Memory B cell (primary cell): ENCODE measurements at regions not wholly inside any gene's neighbourhood (a gene's known extent, or its start where the extent isn't known, plus 50 kb on each side); places are given as distances from the start of the nearest gene placed in this dataset.
"Not testable (repeated sequence)": the region's sequence is repeated elsewhere in the genome, so short reads cannot be mapped to it uniquely, and the experiment has no call there.

Source experiments
- ATAC-seq: fragments of 150-1000 bp; cut with Tn5 transposase; 2 replicates; pipeline ENCODE4 v1.10.0; 2021; ENCODE audit warnings: low read depth, mild to moderate bottlenecking, moderate library complexity
- DNase-seq, 2 donors: peaks; one replicate each; pipeline ENCODE4 v3.0.0; 2022; ENCODE audit warnings: low spot score in 2 of 2
- H3K27ac Mint-ChIP-seq: one replicate; pipeline ENCODE4 v1.8.0; 2022; ENCODE audit warnings: mild to moderate bottlenecking, moderate library complexity, mixed read lengths
- H3K27me3 Mint-ChIP-seq: one replicate; pipeline ENCODE4 v1.8.0; 2022; ENCODE audit warnings: mixed read lengths
- H3K36me3 Mint-ChIP-seq: one replicate; pipeline ENCODE4 v1.8.0; 2022; ENCODE audit warnings: mild to moderate bottlenecking, mixed read lengths
- H3K4me1 Mint-ChIP-seq: one replicate; pipeline ENCODE4 v1.8.0; 2022; ENCODE audit warnings: mixed read lengths
- H3K4me3 Mint-ChIP-seq: one replicate; pipeline ENCODE4 v1.8.0; 2022; ENCODE audit warnings: mild to moderate bottlenecking, moderate library complexity, mixed read lengths
- H3K9me3 Mint-ChIP-seq: one replicate; pipeline ENCODE4 v1.8.0; 2022; ENCODE audit warnings: mixed read lengths

DNA sequence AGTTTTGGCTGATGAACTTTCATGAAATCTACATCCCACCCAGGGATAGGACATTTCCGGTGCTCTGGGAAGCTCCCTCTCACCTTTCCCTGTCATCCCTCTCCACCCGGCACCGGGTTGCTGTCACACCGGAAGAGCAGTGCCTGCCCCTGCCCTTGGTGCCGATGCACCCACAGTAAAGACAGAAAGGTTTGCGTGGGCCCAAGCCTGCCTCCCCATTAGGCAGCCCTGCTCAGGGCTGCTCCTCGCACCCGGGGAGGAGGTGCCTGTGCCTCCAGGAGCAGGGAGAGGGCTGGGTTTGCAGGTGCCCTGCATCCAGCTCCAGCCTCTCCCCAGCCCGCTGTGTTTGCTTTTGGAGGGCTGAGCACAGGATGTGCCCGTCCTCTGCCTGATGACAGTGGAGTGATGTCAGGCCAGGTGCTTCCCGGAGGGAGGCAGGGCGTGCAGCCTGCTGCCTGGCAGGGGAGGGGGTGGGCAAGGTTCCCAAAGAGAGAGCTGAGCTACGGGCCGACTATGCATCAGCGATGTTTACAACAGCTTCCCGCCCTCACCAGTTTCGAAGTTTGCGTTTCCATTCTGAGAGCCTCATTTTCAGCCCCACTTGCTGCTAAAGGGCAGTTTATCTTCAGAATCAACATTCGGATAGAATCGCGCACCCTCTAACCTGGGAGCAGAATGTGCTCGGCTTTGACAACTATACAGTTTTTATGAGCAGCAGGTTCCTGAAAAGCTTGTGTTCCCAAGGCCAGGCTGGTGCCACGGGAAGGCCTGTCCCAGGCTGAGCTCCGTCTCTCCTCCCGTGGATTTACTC, 83.2 kb upstream of the CLDN5 start:
- Mint-ChIP-seq H3K36me3 (no peaks in the 10 kb centered on the region), H3K27me3 (peaks cover 18% of the 10 kb centered on the region), H3K4me1 (peaks cover 16% of the 10 kb centered on the region), H3K4me3 (no peak overlapping the region), H3K27ac (no peak overlapping the region), H3K9me3 (no peaks in the 10 kb centered on the region)
- ATAC-seq (peak; percentile 64), DNase-seq (no peak)

DNA sequence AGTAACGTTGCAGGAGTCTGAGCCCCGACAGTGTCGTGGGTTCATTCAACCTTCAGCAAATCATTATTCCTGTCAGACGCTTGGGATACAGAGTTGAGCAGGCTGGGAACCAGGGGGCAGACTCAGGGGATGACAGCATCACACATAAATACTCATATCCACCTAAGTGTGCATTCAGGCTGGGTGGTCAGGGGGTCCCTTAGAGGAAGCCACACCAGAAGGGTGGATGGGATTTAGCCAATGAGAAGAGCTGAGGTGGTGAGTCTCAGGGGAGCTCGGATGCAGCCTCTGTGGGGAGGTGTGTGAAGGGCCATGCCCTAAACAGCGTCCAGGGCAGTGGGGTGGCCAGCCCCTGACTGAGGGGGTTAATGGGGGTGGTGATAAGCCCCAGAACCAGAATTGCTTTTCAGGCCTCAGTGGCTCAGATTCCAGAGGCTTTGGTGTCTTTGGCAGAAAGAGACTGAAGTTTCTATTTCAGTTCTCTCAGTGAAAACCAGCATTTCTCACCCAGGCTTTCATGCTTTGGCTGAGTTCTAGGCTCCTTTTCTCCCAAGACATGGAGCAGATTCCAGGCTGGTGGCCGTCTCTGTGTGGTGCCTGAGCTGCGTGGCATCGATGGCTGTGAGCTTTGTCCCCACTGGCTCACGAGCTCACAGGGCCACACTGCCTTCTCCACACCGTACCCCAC, 83.9 kb upstream of the CLDN5 start:
- H3K4me3 Mint-ChIP-seq = no peak overlapping the region

DNA sequence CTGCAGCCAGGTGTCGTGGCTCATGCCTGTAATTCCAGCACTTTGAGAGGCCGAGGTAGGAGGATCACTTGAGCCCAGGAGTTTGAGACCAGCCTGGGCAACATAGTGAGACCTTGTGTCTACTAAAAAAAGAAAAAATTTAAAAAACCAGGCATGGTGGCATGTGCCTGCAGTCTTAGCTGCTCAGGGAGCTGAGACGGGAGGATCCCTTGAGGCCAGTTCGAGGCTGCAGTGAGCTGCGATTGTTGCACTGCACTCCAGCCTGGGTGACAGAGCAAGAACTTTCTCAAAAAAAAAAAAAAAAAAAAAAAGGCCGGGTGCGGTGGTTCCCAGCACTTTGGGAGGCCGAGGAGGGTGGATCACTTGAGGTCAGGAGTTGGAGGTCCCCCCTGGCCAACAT, 85.5 kb upstream of the CLDN5 start:
- not testable (repeated sequence) for H3K27ac Mint-ChIP-seq, H3K4me3 Mint-ChIP-seq, ATAC-seq, H3K9me3 Mint-ChIP-seq, DNase-seq, H3K36me3 Mint-ChIP-seq
- Mint-ChIP-seq H3K4me1 (peaks cover 20% of the 10 kb centered on the region), H3K27me3 (peaks cover 25% of the 10 kb centered on the region)

More for the DNA sequence above, 83.9 kb upstream of the CLDN5 start:
- peaks cover 21% of the 10 kb centered on the region for H3K27me3 Mint-ChIP-seq
- ATAC-seq (no peak), DNase-seq (no peak)
- H3K36me3 Mint-ChIP-seq = no peaks in the 10 kb centered on the region
- H3K27ac Mint-ChIP-seq = no peak overlapping the region
- no peaks in the 10 kb centered on the region for H3K9me3 Mint-ChIP-seq
- H3K4me1 Mint-ChIP-seq = peaks cover 18% of the 10 kb centered on the region

DNA sequence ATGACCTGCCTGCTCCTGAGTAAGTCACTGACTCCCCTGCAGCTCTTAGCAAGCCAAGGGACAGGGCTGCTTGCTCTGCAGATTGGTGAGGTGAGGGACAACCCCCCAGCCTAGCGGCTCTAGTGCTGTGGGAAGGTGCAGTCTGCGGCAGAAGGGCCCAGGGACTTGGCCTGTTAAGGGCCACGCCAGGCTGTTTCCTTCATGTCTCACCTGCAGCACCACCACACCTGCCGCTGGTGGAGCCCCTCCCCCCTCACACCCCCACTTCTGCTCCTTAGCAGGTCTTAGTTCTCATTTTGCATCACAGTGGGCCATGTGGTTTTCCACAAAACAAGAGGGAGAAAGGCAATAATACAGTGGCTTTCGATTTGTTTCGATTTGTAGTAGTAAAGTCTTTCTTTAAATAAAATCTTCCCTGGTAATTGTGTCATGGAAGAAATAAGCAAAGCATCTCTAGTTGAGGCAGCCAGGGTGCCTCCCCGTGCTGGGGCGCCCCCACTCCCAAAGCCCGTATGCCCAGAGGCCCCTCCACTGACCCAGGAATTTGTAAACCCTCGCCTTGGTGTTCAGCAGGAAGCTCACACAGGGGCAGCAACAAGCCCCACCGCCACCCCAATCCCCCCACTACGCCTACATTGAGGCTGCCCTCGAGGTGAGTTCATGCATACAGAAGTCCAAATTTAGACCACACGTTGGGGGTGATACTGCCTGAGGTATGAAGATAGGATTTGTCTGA, 86.5 kb upstream of the CLDN5 start:
- Mint-ChIP-seq H3K4me3 (no peak overlapping the region), H3K4me1 (peaks cover 25% of the 10 kb centered on the region), H3K27ac (no peak overlapping the region), H3K36me3 (no peaks in the 10 kb centered on the region), H3K27me3 (peaks cover 26% of the 10 kb centered on the region), H3K9me3 (no peaks in the 10 kb centered on the region)
- DNase-seq (no peak), ATAC-seq (peak; percentile 31)

DNA sequence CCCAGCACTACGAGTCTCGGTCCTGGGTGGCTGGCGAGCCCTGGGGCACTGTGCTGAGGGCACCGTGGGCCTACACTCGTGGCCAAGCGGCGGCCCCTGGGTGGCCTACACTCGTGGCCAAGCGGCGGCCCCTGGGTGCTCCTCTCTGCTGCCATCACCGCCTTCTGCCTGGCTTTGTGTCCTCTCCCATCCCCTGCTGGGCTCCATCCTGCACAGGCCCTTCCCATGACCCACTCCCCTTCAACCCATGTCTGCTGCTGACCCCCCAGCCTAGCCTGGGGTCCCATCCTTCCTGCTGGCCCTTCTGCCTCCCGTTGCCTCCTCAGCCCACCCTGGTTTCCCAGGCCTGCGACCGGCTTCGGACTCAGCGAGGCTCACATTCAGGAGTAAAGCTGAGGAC, 87.4 kb upstream of the CLDN5 start:
- Mint-ChIP-seq H3K27me3 (peaks cover 24% of the 10 kb centered on the region), H3K4me3 (no peak overlapping the region), H3K36me3 (no peaks in the 10 kb centered on the region), H3K27ac (no peak overlapping the region), H3K9me3 (no peaks in the 10 kb centered on the region), H3K4me1 (peaks cover 25% of the 10 kb centered on the region)
- ATAC-seq (no peak), DNase-seq (no peak)

DNA sequence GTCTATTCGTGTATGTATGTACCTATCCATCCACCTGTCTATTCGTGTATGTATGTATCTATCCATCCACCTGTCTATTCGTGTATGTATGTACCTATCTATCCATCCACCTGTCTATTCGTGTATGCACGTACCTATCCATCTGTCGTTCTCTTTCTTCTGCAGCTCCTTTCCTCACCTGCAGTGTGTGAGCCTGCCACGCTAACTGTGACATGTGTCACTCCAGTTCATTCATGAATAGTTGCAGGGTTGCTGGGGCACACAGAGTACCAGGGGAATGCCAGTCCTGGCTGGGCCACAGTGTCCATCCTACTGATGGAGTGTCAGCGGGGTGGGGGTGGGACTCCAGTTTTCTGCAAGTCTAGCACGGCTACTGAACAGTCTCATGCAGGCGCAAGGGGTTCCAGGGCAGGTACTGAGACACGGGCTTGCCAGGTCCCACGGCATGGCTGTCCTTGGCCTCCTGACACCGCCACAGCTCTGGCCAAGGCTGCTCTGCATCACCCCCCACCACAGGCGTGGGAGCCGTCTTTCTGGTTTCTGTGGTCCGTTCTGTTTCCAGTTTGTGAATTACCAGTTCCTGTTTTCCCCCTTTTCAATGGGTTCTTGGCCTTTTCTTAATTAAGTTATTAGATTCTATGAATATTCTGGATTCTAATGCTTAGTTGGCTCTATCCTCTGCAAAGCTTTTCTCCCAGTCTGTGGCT, 88.8 kb upstream of the CLDN5 start:
- Mint-ChIP-seq H3K27ac (no peak overlapping the region), H3K4me1 (peaks cover 23% of the 10 kb centered on the region), H3K36me3 (no peaks in the 10 kb centered on the region), H3K9me3 (no peaks in the 10 kb centered on the region), H3K27me3 (peaks cover 15% of the 10 kb centered on the region), H3K4me3 (no peak overlapping the region)
- ATAC-seq = no peak
- DNase-seq = no peak

DNA sequence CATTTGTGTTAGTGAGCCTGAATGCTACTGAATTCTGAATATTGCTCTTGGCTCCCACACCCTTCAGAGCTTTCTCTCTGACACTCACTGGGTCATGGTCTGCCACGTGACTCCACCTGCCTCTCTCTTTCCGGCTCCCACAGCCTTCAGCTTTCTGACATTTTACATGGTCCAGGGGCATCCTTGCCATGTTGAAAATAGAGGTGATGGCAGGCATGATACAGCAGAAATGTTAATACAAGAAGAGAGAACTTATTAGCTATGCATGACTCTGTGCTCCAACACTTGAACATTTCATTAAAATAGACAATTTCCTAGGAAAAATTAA, 90.3 kb upstream of the CLDN5 start:
- H3K9me3 Mint-ChIP-seq = no peaks in the 10 kb centered on the region
- no peak for DNase-seq
- H3K27ac Mint-ChIP-seq = no peak overlapping the region
- H3K4me3 Mint-ChIP-seq = no peak overlapping the region
- peaks cover 15% of the 10 kb centered on the region for H3K27me3 Mint-ChIP-seq
- peak; percentile 33 for ATAC-seq
- no peaks in the 10 kb centered on the region for H3K36me3 Mint-ChIP-seq
- H3K4me1 Mint-ChIP-seq = peaks cover 32% of the 10 kb centered on the region

DNA sequence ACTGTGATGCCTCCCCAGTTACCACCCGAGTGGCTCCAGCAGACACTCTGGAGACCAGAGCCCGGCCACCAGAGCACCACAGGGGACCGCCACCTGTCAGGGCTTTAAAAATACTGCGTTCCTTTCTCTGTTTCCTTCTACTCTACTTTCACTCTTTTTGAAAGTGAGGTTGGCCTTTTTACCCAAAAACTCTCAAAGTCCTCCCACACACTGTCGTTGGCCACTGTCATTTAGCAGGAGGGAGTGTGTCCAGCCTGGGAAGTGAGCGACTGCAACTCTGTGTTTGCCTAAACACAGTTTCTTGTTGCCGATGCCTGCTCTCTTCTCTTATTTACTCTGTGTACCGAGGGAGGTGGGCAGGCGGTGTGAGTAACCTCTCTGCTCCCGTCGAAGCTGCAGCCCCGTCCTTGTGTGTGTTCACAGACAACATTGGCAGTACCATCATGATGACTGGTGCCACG, 90.8 kb upstream of the CLDN5 start:
- ATAC-seq (no peak), DNase-seq (no peak)
- Mint-ChIP-seq H3K27ac (no peak overlapping the region), H3K36me3 (no peaks in the 10 kb centered on the region), H3K9me3 (no peaks in the 10 kb centered on the region), H3K4me1 (peaks cover 36% of the 10 kb centered on the region), H3K4me3 (peak overlapping the region; percentile 55), H3K27me3 (peaks cover 15% of the 10 kb centered on the region)

DNA sequence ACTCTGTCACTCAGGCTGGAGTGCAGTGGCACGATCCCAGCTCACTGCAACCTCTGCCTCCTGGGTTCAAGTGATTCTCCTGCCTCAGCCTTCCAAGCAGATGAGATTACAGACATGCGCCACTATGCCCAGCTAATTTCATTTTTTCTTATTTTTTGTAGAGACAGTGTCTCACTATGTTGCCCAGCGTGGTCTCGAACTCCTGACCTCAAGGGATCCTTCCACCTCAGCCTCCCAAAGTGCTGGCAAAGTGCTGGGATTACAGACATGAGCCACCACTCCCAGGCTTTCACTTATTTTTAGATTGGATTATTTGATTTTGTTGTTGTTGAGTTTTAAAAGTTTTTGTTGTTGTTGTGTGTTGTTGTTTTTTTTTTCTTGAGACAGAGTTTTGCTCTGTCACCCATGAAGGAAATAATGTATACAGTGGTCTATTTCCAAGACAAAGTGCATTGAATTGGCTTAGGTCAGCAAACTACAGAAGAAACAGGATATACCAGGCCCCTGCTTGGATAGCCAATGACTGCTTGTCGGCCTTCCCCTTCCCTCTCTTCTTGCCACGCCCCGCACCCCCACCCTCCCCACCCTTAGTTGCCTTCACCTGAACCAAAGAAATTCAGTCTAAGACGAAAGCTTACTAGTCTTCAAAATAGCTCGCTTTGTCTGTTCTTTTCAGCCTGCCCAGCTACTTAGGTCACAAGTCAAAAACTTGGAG, 91.8 kb upstream of the CLDN5 start:
- no peak overlapping the region for H3K4me3 Mint-ChIP-seq
- H3K9me3 Mint-ChIP-seq = no peaks in the 10 kb centered on the region
- H3K4me1 Mint-ChIP-seq = peaks cover 31% of the 10 kb centered on the region
- H3K36me3 Mint-ChIP-seq = no peaks in the 10 kb centered on the region
- ATAC-seq (no peak), DNase-seq (no peak)
- peaks cover 15% of the 10 kb centered on the region for H3K27me3 Mint-ChIP-seq
- no peak overlapping the region for H3K27ac Mint-ChIP-seq

DNA sequence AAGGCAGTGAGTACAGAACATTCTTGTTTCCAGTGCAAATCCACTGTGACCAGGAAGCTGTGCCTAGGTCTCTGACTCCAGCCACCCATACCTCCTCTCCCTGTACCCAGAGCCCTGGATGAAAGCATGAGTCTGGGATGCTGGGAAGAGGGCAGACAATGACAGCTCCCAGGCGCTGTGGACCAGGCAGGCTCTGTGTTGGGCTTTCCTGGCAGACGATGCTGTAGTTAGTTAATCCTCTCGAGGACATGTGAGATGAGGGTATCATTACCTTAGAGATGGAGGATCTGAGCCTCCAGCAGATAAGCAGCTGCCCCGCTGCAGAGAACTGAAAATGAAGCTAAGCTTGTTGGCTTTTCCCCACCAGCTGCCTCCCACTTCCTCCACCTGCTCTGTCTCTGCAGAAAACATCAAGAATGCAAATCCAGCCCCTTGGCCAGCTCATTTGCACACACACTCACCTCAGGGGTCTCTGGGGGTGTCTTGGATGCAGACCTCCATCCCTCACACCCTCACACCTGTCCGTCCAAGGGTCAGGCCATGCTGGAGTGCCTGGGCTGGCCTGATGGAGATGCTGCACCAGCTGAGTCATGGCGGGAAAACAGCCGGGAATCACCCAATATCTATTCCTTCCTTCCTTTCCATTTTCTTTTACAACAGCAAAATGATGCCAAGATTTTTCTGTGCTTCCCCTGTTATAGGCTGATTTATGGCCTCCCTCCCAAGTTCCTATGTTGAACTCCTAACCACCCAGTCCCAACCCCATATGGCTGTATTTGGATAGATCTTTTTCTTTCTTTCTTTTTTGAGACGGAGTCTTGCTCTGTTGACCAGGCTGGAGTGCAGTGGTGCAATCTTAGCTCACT, 94.9 kb upstream of the SEPTIN5 start:
- H3K4me1 Mint-ChIP-seq = peaks cover 40% of the 10 kb centered on the region
- H3K36me3 Mint-ChIP-seq = no peaks in the 10 kb centered on the region
- H3K9me3 Mint-ChIP-seq = no peaks in the 10 kb centered on the region
- ATAC-seq = peak; percentile 62
- no peak overlapping the region for H3K27ac Mint-ChIP-seq
- H3K4me3 Mint-ChIP-seq = peak overlapping the region; percentile 63
- H3K27me3 Mint-ChIP-seq = peaks cover 7% of the 10 kb centered on the region
- peak in 1 of 2 donors; percentile 36 for DNase-seq

DNA sequence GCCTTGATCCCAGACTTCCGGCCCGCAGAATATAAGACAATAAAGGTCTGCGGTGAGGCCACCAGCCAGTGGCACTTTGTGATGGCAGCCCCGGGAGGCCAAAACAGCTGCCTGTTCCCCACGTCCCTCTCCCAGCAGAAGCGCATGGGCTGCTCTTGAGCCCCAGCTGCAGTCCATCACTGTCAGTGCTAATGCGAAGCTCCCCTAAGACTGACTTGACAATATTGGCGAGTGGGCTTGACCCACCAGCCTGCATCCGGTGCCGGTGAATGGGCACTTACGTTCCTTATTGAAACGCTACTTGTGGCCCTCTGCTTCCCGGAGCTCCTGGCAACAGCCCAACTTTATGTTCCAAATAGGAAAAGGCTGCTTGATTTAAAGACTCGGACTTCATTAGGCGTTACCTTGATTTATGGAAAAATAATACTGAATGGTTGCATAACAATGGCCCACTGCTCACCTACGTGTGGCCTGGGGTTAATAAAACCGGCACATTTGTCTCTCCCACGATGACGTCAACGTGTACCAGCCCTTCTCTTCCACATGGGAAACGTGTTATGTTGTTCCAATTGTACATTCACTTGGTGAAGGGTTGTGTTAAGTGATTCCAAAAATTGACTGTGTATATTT, 93.4 kb upstream of the SEPTIN5 start:
- Mint-ChIP-seq H3K27me3 (peaks cover 5% of the 10 kb centered on the region), H3K4me3 (no peak overlapping the region), H3K36me3 (no peaks in the 10 kb centered on the region), H3K27ac (no peak overlapping the region), H3K9me3 (no peaks in the 10 kb centered on the region), H3K4me1 (peaks cover 32% of the 10 kb centered on the region)
- ATAC-seq (no peak), DNase-seq (no peak)

DNA sequence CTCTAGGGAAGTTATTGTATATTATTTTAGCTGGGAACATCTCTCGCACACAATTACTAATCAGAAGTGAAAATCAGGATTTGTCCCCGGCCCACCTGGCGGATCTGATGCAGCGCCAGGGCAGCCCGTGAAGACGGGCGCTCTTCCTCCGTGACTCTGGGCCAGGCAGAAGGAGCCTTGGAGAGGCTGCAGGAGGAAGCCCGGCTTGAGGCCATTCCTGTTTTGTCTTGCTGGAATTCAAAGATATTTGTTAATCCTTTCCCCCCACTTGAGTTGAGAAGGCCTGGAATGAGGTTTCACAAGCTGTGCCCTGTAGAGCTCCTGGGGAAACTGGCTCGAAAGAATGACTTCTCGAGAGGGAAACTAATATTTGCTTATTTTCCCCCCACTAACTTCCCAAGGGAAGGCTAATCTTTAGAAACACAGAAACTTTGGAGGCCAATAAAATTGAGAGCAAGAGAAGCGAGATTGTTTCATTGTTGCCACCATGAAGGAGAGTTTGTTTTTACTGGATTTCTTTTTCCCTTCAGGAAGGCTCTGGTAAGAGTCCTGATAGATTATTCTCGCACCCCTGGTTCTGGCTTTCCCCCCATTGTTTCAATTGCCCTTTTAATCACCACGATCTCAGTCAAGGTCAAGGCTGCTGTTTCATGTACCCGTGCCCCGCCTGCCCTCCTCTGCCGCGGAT, 92.8 kb upstream of the SEPTIN5 start:
- Mint-ChIP-seq H3K9me3 (no peaks in the 10 kb centered on the region), H3K4me3 (peak overlapping the region; percentile 71), H3K4me1 (peaks cover 32% of the 10 kb centered on the region), H3K36me3 (no peaks in the 10 kb centered on the region), H3K27ac (peak overlapping the region; percentile 62), H3K27me3 (peaks cover 7% of the 10 kb centered on the region)
- no peak for ATAC-seq
- no peak for DNase-seq
